ENCODE measurements at regions not wholly inside any gene's neighbourhood (a gene's known extent, or its start where the extent isn't known, plus 50 kb on each side); places are given as distances from the start of the nearest gene placed in this dataset.

- TF ChIP-seq, protein P1, sequence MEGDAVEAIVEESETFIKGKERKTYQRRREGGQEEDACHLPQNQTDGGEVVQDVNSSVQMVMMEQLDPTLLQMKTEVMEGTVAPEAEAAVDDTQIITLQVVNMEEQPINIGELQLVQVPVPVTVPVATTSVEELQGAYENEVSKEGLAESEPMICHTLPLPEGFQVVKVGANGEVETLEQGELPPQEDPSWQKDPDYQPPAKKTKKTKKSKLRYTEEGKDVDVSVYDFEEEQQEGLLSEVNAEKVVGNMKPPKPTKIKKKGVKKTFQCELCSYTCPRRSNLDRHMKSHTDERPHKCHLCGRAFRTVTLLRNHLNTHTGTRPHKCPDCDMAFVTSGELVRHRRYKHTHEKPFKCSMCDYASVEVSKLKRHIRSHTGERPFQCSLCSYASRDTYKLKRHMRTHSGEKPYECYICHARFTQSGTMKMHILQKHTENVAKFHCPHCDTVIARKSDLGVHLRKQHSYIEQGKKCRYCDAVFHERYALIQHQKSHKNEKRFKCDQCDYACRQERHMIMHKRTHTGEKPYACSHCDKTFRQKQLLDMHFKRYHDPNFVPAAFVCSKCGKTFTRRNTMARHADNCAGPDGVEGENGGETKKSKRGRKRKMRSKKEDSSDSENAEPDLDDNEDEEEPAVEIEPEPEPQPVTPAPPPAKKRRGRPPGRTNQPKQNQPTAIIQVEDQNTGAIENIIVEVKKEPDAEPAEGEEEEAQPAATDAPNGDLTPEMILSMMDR (IDR thresholded peaks at IDR 0.05): no peak
- no peak for TF ChIP-seq EZH2 (IDR thresholded peaks at IDR 0.05)
These were observed 96.3 kb upstream of the KIF26B start for GRCh38 chr1:245058436-245058835.
